ENCODE measurements at regions not wholly inside any gene's neighbourhood (a gene's known extent, or its start where the extent isn't known, plus 50 kb on each side); places are given as distances from the start of the nearest gene placed in this dataset.
A peak's percentile ranks its signal among the peaks of the same experiment; 100 is the strongest.
"Not testable (repeated sequence)": the region's sequence is repeated elsewhere in the genome, so short reads cannot be mapped to it uniquely, and the experiment has no call there.

GRCh38 chr17:30641428-30641827 is 164.2 kb downstream of the GOSR1 start:
- not testable (repeated sequence) for ATAC-seq

GRCh38 chr17:30639391-30639790 is 162.2 kb downstream of the GOSR1 start:
- H3K27me3 Mint-ChIP-seq (ENCODE audit: low read depth); H3K36me3 Mint-ChIP-seq (ENCODE audit: low read depth); POLR2A ChIA-PET; H3K4me3 Mint-ChIP-seq; CTCF ChIA-PET; H3K27ac Mint-ChIP-seq; ATAC-seq; H3K9me3 Mint-ChIP-seq (ENCODE audit: insufficient read depth); H3K4me1 Mint-ChIP-seq (ENCODE audit: low read depth); DNase-seq: not testable (repeated sequence)

More at GRCh38 chr17:30641428-30641827, 164.2 kb downstream of the GOSR1 start:
- H3K9me3 Mint-ChIP-seq (ENCODE audit: insufficient read depth); POLR2A ChIA-PET; H3K4me3 Mint-ChIP-seq; H3K4me1 Mint-ChIP-seq (ENCODE audit: low read depth); CTCF ChIA-PET; H3K36me3 Mint-ChIP-seq (ENCODE audit: low read depth); H3K27ac Mint-ChIP-seq; H3K27me3 Mint-ChIP-seq (ENCODE audit: low read depth); DNase-seq: not testable (repeated sequence)

GRCh38 chr17:30638968-30639367 is 161.8 kb downstream of the GOSR1 start:
- H3K27ac Mint-ChIP-seq; CTCF ChIA-PET; POLR2A ChIA-PET; H3K9me3 Mint-ChIP-seq (ENCODE audit: insufficient read depth); H3K27me3 Mint-ChIP-seq (ENCODE audit: low read depth); H3K36me3 Mint-ChIP-seq (ENCODE audit: low read depth); ATAC-seq; DNase-seq; H3K4me1 Mint-ChIP-seq (ENCODE audit: low read depth); H3K4me3 Mint-ChIP-seq: not testable (repeated sequence)

GRCh38 chr17:30631651-30632050 is 154.4 kb downstream of the GOSR1 start:
- H3K4me3 Mint-ChIP-seq; H3K36me3 Mint-ChIP-seq (ENCODE audit: low read depth); DNase-seq; POLR2A ChIA-PET; H3K27me3 Mint-ChIP-seq (ENCODE audit: low read depth); H3K27ac Mint-ChIP-seq; ATAC-seq; CTCF ChIA-PET; H3K9me3 Mint-ChIP-seq (ENCODE audit: insufficient read depth); H3K4me1 Mint-ChIP-seq (ENCODE audit: low read depth): not testable (repeated sequence)

- CTCF ChIA-PET; H3K9me3 Mint-ChIP-seq (ENCODE audit: insufficient read depth); H3K27ac Mint-ChIP-seq; DNase-seq; ATAC-seq; POLR2A ChIA-PET; H3K36me3 Mint-ChIP-seq (ENCODE audit: low read depth); H3K4me1 Mint-ChIP-seq (ENCODE audit: low read depth); H3K27me3 Mint-ChIP-seq (ENCODE audit: low read depth); H3K4me3 Mint-ChIP-seq: not testable (repeated sequence)
Observed at GRCh38 chr17:30625380-30625779, 148.2 kb downstream of the GOSR1 start.

GRCh38 chr17:30624180-30624579 is 147.0 kb downstream of the GOSR1 start:
- H3K9me3 Mint-ChIP-seq (ENCODE audit: insufficient read depth); H3K27me3 Mint-ChIP-seq (ENCODE audit: low read depth); H3K27ac Mint-ChIP-seq; ATAC-seq; CTCF ChIA-PET; H3K4me3 Mint-ChIP-seq; POLR2A ChIA-PET; H3K4me1 Mint-ChIP-seq (ENCODE audit: low read depth); DNase-seq; H3K36me3 Mint-ChIP-seq (ENCODE audit: low read depth): not testable (repeated sequence)

- DNase-seq; POLR2A ChIA-PET; H3K4me1 Mint-ChIP-seq (ENCODE audit: low read depth): not testable (repeated sequence)
Observed at GRCh38 chr17:30609682-30610081, 132.5 kb downstream of the GOSR1 start.

GRCh38 chr17:30605523-30605922 is 128.3 kb downstream of the GOSR1 start:
- H3K27me3 Mint-ChIP-seq (ENCODE audit: low read depth): peaks cover 2% of the 10 kb centered on the region
- ATAC-seq (no peak), DNase-seq (no peak)
- H3K4me3 Mint-ChIP-seq: no peak overlapping the region
- H3K9me3 Mint-ChIP-seq (ENCODE audit: insufficient read depth): no peaks in the 10 kb centered on the region
- H3K4me1 Mint-ChIP-seq (ENCODE audit: low read depth): peaks cover 12% of the 10 kb centered on the region
- no peak overlapping the region for H3K27ac Mint-ChIP-seq
- POLR2A ChIA-PET: no interaction called here
- CTCF ChIA-PET: no interaction called here
- peaks cover 2% of the 10 kb centered on the region for H3K36me3 Mint-ChIP-seq (ENCODE audit: low read depth)

More at GRCh38 chr17:30609682-30610081, 132.5 kb downstream of the GOSR1 start:
- H3K4me3 Mint-ChIP-seq; H3K9me3 Mint-ChIP-seq (ENCODE audit: insufficient read depth); H3K36me3 Mint-ChIP-seq (ENCODE audit: low read depth); H3K27ac Mint-ChIP-seq; ATAC-seq; H3K27me3 Mint-ChIP-seq (ENCODE audit: low read depth); CTCF ChIA-PET: not testable (repeated sequence)

- CTCF ChIA-PET: no interaction called here
- peaks cover 12% of the 10 kb centered on the region for H3K4me1 Mint-ChIP-seq (ENCODE audit: low read depth)
- no peak for DNase-seq
Observed at GRCh38 chr17:30605027-30605426, 127.8 kb downstream of the GOSR1 start.

GRCh38 chr17:30602396-30602795 is 125.2 kb downstream of the GOSR1 start:
- H3K9me3 Mint-ChIP-seq (ENCODE audit: insufficient read depth); CTCF ChIA-PET; H3K27me3 Mint-ChIP-seq (ENCODE audit: low read depth); ATAC-seq; H3K27ac Mint-ChIP-seq; H3K36me3 Mint-ChIP-seq (ENCODE audit: low read depth); H3K4me3 Mint-ChIP-seq; DNase-seq; POLR2A ChIA-PET: not testable (repeated sequence)
- H3K4me1 Mint-ChIP-seq (ENCODE audit: low read depth): peaks cover 21% of the 10 kb centered on the region

More at GRCh38 chr17:30605027-30605426, 127.8 kb downstream of the GOSR1 start:
- no peak for ATAC-seq
- Mint-ChIP-seq H3K4me3 (no peak overlapping the region), H3K27me3 (ENCODE audit: low read depth) (peaks cover 2% of the 10 kb centered on the region), H3K27ac (no peak overlapping the region), H3K36me3 (ENCODE audit: low read depth) (peaks cover 2% of the 10 kb centered on the region), H3K9me3 (ENCODE audit: insufficient read depth) (no peaks in the 10 kb centered on the region)
- POLR2A ChIA-PET: no interaction called here

GRCh38 chr17:30601984-30602383 is 124.8 kb downstream of the GOSR1 start:
- H3K9me3 Mint-ChIP-seq (ENCODE audit: insufficient read depth); H3K27me3 Mint-ChIP-seq (ENCODE audit: low read depth); DNase-seq; POLR2A ChIA-PET; ATAC-seq; H3K27ac Mint-ChIP-seq; H3K36me3 Mint-ChIP-seq (ENCODE audit: low read depth): not testable (repeated sequence)
- peaks cover 21% of the 10 kb centered on the region for H3K4me1 Mint-ChIP-seq (ENCODE audit: low read depth)
- CTCF ChIA-PET: interaction anchor here (0.5 kb wide), 1 partner anchor 110 kb away, joined by 3 read pairs; no protein-coding TSS in a partner anchor
- H3K4me3 Mint-ChIP-seq: peak overlapping the region; percentile 95

GRCh38 chr17:30600830-30601494 is 123.8 kb downstream of the GOSR1 start:
- Mint-ChIP-seq H3K9me3 (ENCODE audit: insufficient read depth) (no peaks in the 10 kb centered on the region), H3K4me1 (ENCODE audit: low read depth) (peaks cover 21% of the 10 kb centered on the region), H3K27me3 (ENCODE audit: low read depth) (peaks cover 2% of the 10 kb centered on the region), H3K27ac (peak overlapping the region; percentile 91), H3K36me3 (ENCODE audit: low read depth) (peaks cover 2% of the 10 kb centered on the region), H3K4me3 (peak overlapping the region; percentile 95)
- ATAC-seq (peak; percentile 23), DNase-seq (peak; percentile 39)
- CTCF ChIA-PET: interaction anchor here (0.6 to 1.0 kb wide), 2 partner anchors 72 to 124 kb away, joined by 3 to 4 read pairs; no protein-coding TSS in a partner anchor
- POLR2A ChIA-PET: interaction anchor here (1.0 kb wide), 1 partner anchor 260 kb away, joined by 5 read pairs; no protein-coding TSS in a partner anchor

Measured in activated CD8-positive, alpha-beta T cell treated with anti-CD3 and anti-CD28 coated beads, Interleukin-2, amount 10 ng/mL, durations not matched to agents 7 days and 5 days (primary cell).